ENCODE measurements at regions not wholly inside any gene's neighbourhood (a gene's known extent, or its start where the extent isn't known, plus 50 kb on each side); places are given as distances from the start of the nearest gene placed in this dataset.

DNA sequence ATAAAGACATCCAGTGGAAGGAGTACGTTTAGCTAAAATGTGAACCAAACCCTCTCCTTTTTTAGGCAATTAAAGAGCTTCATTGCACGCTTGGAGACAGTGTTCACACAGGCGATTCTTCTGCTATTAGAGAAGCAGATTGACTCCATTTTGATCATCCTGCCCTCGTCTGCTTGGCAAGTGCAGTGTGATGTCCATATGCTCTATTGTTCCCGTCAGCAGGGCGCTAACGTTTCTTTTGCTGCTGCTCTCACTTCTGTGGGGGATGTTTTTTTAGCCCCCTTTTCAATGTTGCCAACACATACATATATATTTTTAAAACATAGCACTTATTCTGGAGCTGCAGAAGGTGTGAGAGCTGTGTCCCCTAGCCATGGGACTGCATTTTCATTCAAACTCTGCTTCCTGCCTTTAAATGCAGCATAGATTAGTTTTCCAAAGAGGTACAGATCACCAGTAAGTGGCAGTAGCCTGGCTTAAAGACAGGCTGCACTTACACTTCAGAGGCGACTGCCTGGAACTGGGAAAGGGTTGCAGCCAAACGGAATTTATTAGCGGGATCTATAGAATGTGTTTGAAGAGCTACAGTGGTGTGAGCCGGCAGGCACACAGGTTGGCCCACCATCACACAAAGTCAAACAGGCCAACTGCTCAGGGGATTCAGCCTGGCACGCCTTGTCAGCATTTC, 292.6 kb upstream of the DPH6 start:
- Histone ChIP-seq H3K79me2 (ENCODE audit: insufficient read depth, low read length) (no peaks in the 10 kb centered on the region), H4K20me1 (ENCODE audit: insufficient read depth, low read length) (no peaks in the 10 kb centered on the region), H3K9ac (ENCODE audit: insufficient read depth, low read depth, low read length) (no peak overlapping the region), H3K4me3 (replicated peaks in 1 of 3; ENCODE audit: insufficient read depth in 1 of 3, low read depth in 2 of 3, low read length in 3 of 3) (no peak overlapping the region), H3K4me1 (ENCODE audit: insufficient read depth, low read length) (no peaks in the 10 kb centered on the region), H3K27me3 (ENCODE audit: control insufficient read depth in 1 of 2, insufficient read depth in 2 of 2, low read length in 2 of 2) (no peaks in the 10 kb centered on the region; a peak in 1 of 5 replicates), H2AFZ (ENCODE audit: low read length) (no peak overlapping the region), H3K4me2 (ENCODE audit: low read depth, low read length) (no peak overlapping the region), H3K9me3 (ENCODE audit: low read length) (no peaks in the 10 kb centered on the region), H3K36me3 (replicated peaks in 1 of 2; ENCODE audit: control insufficient read depth in 1 of 2, insufficient read depth in 2 of 2, low read length in 2 of 2) (no peaks in the 10 kb centered on the region), H3K27ac (ENCODE audit: extremely low read length, insufficient read depth, low read length) (no peak overlapping the region)
- DNase-seq (ENCODE audit: low spot score) (no peak), FAIRE-seq (no peak), ATAC-seq (no peak)
- WGBS (ENCODE audit: low lambda C conversion rate) = 24% methylated on average over 12 of the region's 12 CpGs
- ChIA-PET CTCF (ENCODE audit: low intra/inter-chr PET ratio, low total read pairs) (no interaction called here), POLR2A (no interaction called here)
- in situ Hi-C loops (cut with HindIII; ENCODE audit: extremely low pct_ligation_motif_present, low pct_unique_long_range_greater_than_20kb) (no loop called here), intact Hi-C loops (cut with micrococcal nuclease; ENCODE audit: unreplicated experiment) (no loop called here)
- BruUV-seq (replicated peaks) = no TSS peak
- TF ChIP-seq RBFOX2 (IDR thresholded peaks at IDR 0.05; ENCODE audit: low read depth, low read length) = no peak
- peak in 1 of 2 experiments; percentile 48; a peak in 2 of 4 replicates for TF ChIP-seq MAFK (conservative IDR thresholded peaks at IDR 0.05 in 1 of 2, IDR thresholded peaks at IDR 0.05 in 1 of 2; ENCODE audit: low read length in 2 of 2)

DNA sequence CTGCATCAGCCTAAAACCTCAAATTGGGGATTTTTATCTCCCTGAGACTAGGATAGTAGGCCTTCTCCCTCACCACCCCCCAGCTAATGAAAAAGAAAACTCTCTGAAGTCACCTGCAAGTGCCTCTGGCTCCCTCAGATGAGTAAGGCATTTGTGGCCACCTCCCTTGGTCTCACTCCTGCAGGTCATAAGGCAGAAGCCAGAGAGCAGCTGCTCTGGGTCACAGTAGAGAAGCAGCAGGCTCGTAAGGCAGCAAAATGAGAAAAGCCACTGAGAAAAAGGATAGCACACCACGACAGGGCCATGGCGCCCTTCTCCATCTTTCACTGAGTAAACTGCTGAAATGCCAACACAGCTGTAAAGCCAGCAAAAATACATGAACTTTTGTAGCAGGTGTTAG, 296.7 kb upstream of the DPH6 start:
- Histone ChIP-seq H3K9me3 (ENCODE audit: low read length) (no peaks in the 10 kb centered on the region), H3K27me3 (ENCODE audit: control insufficient read depth in 1 of 2, insufficient read depth in 2 of 2, low read length in 2 of 2) (no peaks in the 10 kb centered on the region; a peak in 1 of 5 replicates), H3K4me2 (ENCODE audit: low read depth, low read length) (no peak overlapping the region), H3K4me1 (ENCODE audit: insufficient read depth, low read length) (no peaks in the 10 kb centered on the region), H3K79me2 (ENCODE audit: insufficient read depth, low read length) (no peaks in the 10 kb centered on the region), H3K4me3 (replicated peaks in 1 of 3; ENCODE audit: insufficient read depth in 1 of 3, low read depth in 2 of 3, low read length in 3 of 3) (no peak overlapping the region), H4K20me1 (ENCODE audit: insufficient read depth, low read length) (no peaks in the 10 kb centered on the region), H3K36me3 (replicated peaks in 1 of 2; ENCODE audit: control insufficient read depth in 1 of 2, insufficient read depth in 2 of 2, low read length in 2 of 2) (no peaks in the 10 kb centered on the region), H3K9ac (ENCODE audit: insufficient read depth, low read depth, low read length) (no peak overlapping the region), H2AFZ (ENCODE audit: low read length) (no peak overlapping the region), H3K27ac (ENCODE audit: extremely low read length, insufficient read depth, low read length) (no peak overlapping the region)
- FAIRE-seq (no peak), ATAC-seq (no peak), DNase-seq (ENCODE audit: low spot score) (no peak)
- intact Hi-C loops (cut with micrococcal nuclease; ENCODE audit: unreplicated experiment) = no loop called here
- POLR2A ChIA-PET = no interaction called here
- no TSS peak for BruUV-seq (replicated peaks)
- in situ Hi-C loops (cut with HindIII; ENCODE audit: extremely low pct_ligation_motif_present, low pct_unique_long_range_greater_than_20kb) = no loop called here
- TF ChIP-seq ZBTB42 (CRISPR knock-in tag; IDR thresholded peaks at IDR 0.05) = no peak
- TF ChIP-seq ARHGAP35 (CRISPR knock-in tag; IDR thresholded peaks at IDR 0.05; ENCODE audit: borderline replicate concordance) = no peak
- TF ChIP-seq, protein P1, sequence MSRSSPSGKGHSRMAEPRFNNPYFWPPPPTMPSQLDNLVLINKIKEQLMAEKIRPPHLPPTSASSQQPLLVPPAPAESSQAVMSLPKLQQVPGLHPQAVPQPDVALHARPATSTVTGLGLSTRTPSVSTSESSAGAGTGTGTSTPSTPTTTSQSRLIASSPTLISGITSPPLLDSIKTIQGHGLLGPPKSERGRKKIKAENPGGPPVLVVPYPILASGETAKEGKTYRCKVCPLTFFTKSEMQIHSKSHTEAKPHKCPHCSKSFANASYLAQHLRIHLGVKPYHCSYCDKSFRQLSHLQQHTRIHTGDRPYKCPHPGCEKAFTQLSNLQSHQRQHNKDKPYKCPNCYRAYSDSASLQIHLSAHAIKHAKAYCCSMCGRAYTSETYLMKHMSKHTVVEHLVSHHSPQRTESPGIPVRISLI (CRISPR knock-in tag; IDR thresholded peaks at IDR 0.05; ENCODE audit: borderline replicate concordance) = no peak
- no peak for TF ChIP-seq KAT7 (CRISPR knock-in tag; IDR thresholded peaks at IDR 0.05; ENCODE audit: borderline replicate concordance)
- TF ChIP-seq, protein P2, sequence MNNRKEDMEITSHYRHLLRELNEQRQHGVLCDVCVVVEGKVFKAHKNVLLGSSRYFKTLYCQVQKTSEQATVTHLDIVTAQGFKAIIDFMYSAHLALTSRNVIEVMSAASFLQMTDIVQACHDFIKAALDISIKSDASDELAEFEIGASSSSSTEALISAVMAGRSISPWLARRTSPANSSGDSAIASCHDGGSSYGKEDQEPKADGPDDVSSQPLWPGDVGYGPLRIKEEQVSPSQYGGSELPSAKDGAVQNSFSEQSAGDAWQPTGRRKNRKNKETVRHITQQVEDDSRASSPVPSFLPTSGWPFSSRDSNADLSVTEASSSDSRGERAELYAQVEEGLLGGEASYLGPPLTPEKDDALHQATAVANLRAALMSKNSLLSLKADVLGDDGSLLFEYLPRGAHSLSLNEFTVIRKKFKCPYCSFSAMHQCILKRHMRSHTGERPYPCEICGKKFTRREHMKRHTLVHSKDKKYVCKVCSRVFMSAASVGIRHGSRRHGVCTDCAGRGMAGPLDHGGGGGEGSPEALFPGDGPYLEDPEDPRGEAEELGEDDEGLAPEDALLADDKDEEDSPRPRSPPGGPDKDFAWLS (CRISPR knock-in tag; IDR thresholded peaks at IDR 0.05; ENCODE audit: borderline replicate concordance) = no peak
- TF ChIP-seq XBP1 (CRISPR knock-in tag; IDR thresholded peaks at IDR 0.05) = no peak
- TF ChIP-seq KMT2A (CRISPR knock-in tag; IDR thresholded peaks at IDR 0.05) = no peak
- TF ChIP-seq KDM4B (CRISPR knock-in tag; IDR thresholded peaks at IDR 0.05) = no peak
- TF ChIP-seq, protein P3, sequence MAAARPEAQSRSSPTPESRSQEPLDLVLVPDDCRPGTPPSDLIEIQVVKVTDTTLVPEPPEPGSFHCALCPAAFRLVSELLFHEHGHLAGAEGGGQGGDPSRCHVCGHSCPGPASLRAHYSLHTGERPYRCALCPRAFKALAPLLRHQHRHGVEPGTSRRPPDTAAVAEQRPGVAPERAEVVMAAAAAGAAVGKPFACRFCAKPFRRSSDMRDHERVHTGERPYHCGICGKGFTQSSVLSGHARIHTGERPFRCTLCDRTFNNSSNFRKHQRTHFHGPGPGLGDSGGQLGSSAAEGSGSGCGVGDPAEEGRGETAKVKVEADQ (CRISPR knock-in tag; IDR thresholded peaks at IDR 0.05; ENCODE audit: borderline replicate concordance) = no peak
- no peak for TF ChIP-seq ZNF138 (CRISPR knock-in tag; IDR thresholded peaks at IDR 0.05; ENCODE audit: low read depth)
- CTCF ChIA-PET (ENCODE audit: low intra/inter-chr PET ratio, low total read pairs) = no interaction called here
- whole genome bisulfite sequencing (ENCODE audit: low lambda C conversion rate) = 0% methylated on average over 3 of the region's 3 CpGs

Measured in HepG2 (cell line).